ENCODE measurements at regions not wholly inside any gene's neighbourhood (a gene's known extent, or its start where the extent isn't known, plus 50 kb on each side); places are given as distances from the start of the nearest gene placed in this dataset.
A peak's percentile ranks its signal among the peaks of the same experiment; 100 is the strongest.

GRCh38 chr6:80543151-80543550, 436.7 kb downstream of the BCKDHB start:
- POLR2A ChIA-PET: no interaction called here
- no peak overlapping the region for H3K4me3 ChIP-seq
- DNase-seq (ENCODE audit: low read depth in 1 of 2, low spot score in 1 of 2) (no peak), ATAC-seq (no peak), FAIRE-seq (no peak)
- CTCF ChIA-PET: no interaction called here
- TF ChIP-seq POLR2A (IDR thresholded peaks at IDR 0.05; ENCODE audit: low read length): no peak
- TF ChIP-seq RARB (CRISPR knock-in tag; IDR thresholded peaks at IDR 0.05): no peak
- TF ChIP-seq HOXB5 (CRISPR knock-in tag; IDR thresholded peaks at IDR 0.05): no peak
- TF ChIP-seq HDAC2 (IDR thresholded peaks at IDR 0.05): no peak
- no peak for TF ChIP-seq REST (IDR thresholded peaks at IDR 0.05)
- TF ChIP-seq FOSL2 (IDR thresholded peaks at IDR 0.05): no peak
- no peak for TF ChIP-seq FOSL2 (CRISPR knock-in tag; IDR thresholded peaks at IDR 0.05)
- no peak for TF ChIP-seq ZSCAN20 (CRISPR knock-in tag; IDR thresholded peaks at IDR 0.05)
- TF ChIP-seq TFCP2L1 (CRISPR knock-in tag; IDR thresholded peaks at IDR 0.05): no peak
- no peak overlapping the region for H3K27ac ChIP-seq
- H3K4me1 ChIP-seq: peaks cover 6% of the 10 kb centered on the region; the same call in 2 of the 3 replicates
- WGBS (ENCODE audit: missing lambda C conversion rate): 69% methylated on average over 1 of the region's 1 CpG
- H3K4me2 ChIP-seq: no peak overlapping the region
- no peaks in the 10 kb centered on the region for H3K9me3 ChIP-seq

- no peaks in the 10 kb centered on the region for H3K9me3 ChIP-seq
- TF ChIP-seq HDAC2 (IDR thresholded peaks at IDR 0.05): no peak
- no peak for TF ChIP-seq EHF (CRISPR knock-in tag; IDR thresholded peaks at IDR 0.05)
- TF ChIP-seq RCOR1 (IDR thresholded peaks at IDR 0.05; ENCODE audit: low read depth, low read length): no peak
- no peak for TF ChIP-seq TFCP2L1 (CRISPR knock-in tag; IDR thresholded peaks at IDR 0.05)
- no peak for TF ChIP-seq ZSCAN20 (CRISPR knock-in tag; IDR thresholded peaks at IDR 0.05)
- TF ChIP-seq POLR2A (IDR thresholded peaks at IDR 0.05; ENCODE audit: low read length): no peak
- no peak for DNase-seq (ENCODE audit: low read depth in 1 of 2, low spot score in 1 of 2)
- no peak overlapping the region for H3K4me2 ChIP-seq
- FAIRE-seq: no peak
- H3K27ac ChIP-seq: no peak overlapping the region
- no peak for ATAC-seq
- 41% methylated on average over 3 of the region's 3 CpGs for WGBS (ENCODE audit: missing lambda C conversion rate)
- POLR2A ChIA-PET: no interaction called here
- no peak overlapping the region for H3K4me3 ChIP-seq
- CTCF ChIA-PET: no interaction called here
- H3K4me1 ChIP-seq: peaks cover 6% of the 10 kb centered on the region; the same call in 2 of the 3 replicates
Observed at GRCh38 chr6:80541886-80542285, 435.4 kb downstream of the BCKDHB start.

- no peak for FAIRE-seq
- 0 out of 2 replicates have a peak, but pooled peaks have one; percentile 25 for TF ChIP-seq FOSL2 (IDR thresholded peaks at IDR 0.05)
- TF ChIP-seq FOSL2 (CRISPR knock-in tag; IDR thresholded peaks at IDR 0.05): no peak
- no peak for TF ChIP-seq POLR2A (IDR thresholded peaks at IDR 0.05; ENCODE audit: low read length)
- H3K9me3 ChIP-seq: no peaks in the 10 kb centered on the region
- 0 out of 3 replicates have a peak overlapping the region, but pooled peaks have one; percentile 21 for H3K4me2 ChIP-seq
- CTCF ChIA-PET: no interaction called here
- H3K4me3 ChIP-seq: no peak overlapping the region
- peaks cover 6% of the 10 kb centered on the region; the same call in 2 of the 3 replicates for H3K4me1 ChIP-seq
- peak; percentile 26 to 59; a peak in 3 of 6 replicates for ATAC-seq
- POLR2A ChIA-PET: no interaction called here
- DNase-seq (ENCODE audit: low read depth in 1 of 2, low spot score in 1 of 2): peak in 1 of 2 experiments; percentile 11
- no peak overlapping the region for H3K27ac ChIP-seq
Observed at GRCh38 chr6:80541181-80541580, 434.7 kb downstream of the BCKDHB start.

GRCh38 chr6:80540700-80541099, 434.2 kb downstream of the BCKDHB start:
- H3K4me3 ChIP-seq: no peak overlapping the region
- TF ChIP-seq POLR2AphosphoS2 (conservative IDR thresholded peaks at IDR 0.05; ENCODE audit: low read length): no peak
- FAIRE-seq: no peak
- WGBS (ENCODE audit: missing lambda C conversion rate): 63% methylated on average over 1 of the region's 1 CpG
- no peaks in the 10 kb centered on the region for H3K9me3 ChIP-seq
- no peak for DNase-seq (ENCODE audit: low read depth in 1 of 2, low spot score in 1 of 2)
- H3K4me1 ChIP-seq: peaks cover 6% of the 10 kb centered on the region; the same call in 2 of the 3 replicates
- POLR2A ChIA-PET: no interaction called here
- no peak for ATAC-seq
- CTCF ChIA-PET: no interaction called here
- 0 out of 3 replicates have a peak overlapping the region, but pooled peaks have one; percentile 21 for H3K4me2 ChIP-seq
- H3K27ac ChIP-seq: no peak overlapping the region
